ENCODE measurements at regions not wholly inside any gene's neighbourhood (a gene's known extent, or its start where the extent isn't known, plus 50 kb on each side); places are given as distances from the start of the nearest gene placed in this dataset.

DNA sequence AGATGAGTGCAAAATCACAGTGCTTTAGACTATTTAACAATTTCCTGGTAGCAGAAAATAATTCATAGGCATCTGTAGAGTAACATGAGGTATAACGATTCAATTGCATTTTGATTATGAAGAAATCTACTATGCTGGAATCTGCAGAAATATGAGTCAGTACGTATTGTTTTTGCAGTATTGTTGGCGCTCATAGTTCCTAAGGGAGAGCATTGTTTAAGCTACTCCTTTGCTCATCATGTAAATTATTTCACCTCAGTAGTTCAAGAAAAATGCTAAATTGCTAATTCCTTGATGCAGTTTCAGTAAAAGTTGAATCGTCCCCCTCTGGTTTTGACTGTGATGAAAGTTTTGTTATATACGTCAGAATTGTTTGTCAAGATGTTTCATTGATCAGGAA is 458.4 kb downstream of the HINT1 start:
- Histone ChIP-seq H3K9me3 (replicated peaks; ENCODE audit: control insufficient read depth, insufficient read depth, low read depth, low read length) (no peaks in the 10 kb centered on the region), H3K4me2 (ENCODE audit: insufficient read depth, low read length) (no peak overlapping the region), H3K36me3 (ENCODE audit: control insufficient read depth, insufficient read depth, low read length) (no peaks in the 10 kb centered on the region), H3K27ac (ENCODE audit: extremely low read depth, low read depth, low read length) (no peak overlapping the region), H4K20me1 (replicated peaks; ENCODE audit: control insufficient read depth, insufficient read depth, low read length) (no peaks in the 10 kb centered on the region), H2AFZ (ENCODE audit: low read depth, low read length) (no peak overlapping the region), H3K4me1 (replicated peaks in 1 of 2; ENCODE audit: control insufficient read depth in 2 of 2, insufficient read depth in 2 of 2, low read length in 2 of 2) (no peaks in the 10 kb centered on the region), H3K4me3 (no peak overlapping the region), H3K79me2 (ENCODE audit: control insufficient read depth, insufficient read depth, low read length) (no peaks in the 10 kb centered on the region), H3K9me1 (ENCODE audit: control insufficient read depth, insufficient read depth, low read length) (no peaks in the 10 kb centered on the region), H3K27me3 (ENCODE audit: control insufficient read depth in 2 of 2, insufficient read depth in 2 of 2, low read length in 2 of 2) (no peaks in the 10 kb centered on the region), H3K9ac (ENCODE audit: insufficient read depth in 1 of 2, low read depth in 2 of 2, low read length in 2 of 2) (no peak overlapping the region)
- ATAC-seq (no peak), FAIRE-seq (no peak), DNase-seq (ENCODE audit: extremely low read depth in 1 of 4, low spot score in 3 of 4) (no peak)
- CTCF ChIA-PET (ENCODE audit: low intra/inter-chr PET ratio) = no interaction called here
- WGBS (ENCODE audit: insufficient coverage, low coverage, missing lambda C conversion rate) = 2% methylated on average over 5 of the region's 5 CpGs
- intact Hi-C loops (cut with micrococcal nuclease) = no loop called here
- POLR2A ChIA-PET = no interaction called here
- no TSS peak for BruUV-seq (replicated peaks)
- in situ Hi-C loops (cut with MboI) = no loop called here
- TF ChIP-seq, protein P1, sequence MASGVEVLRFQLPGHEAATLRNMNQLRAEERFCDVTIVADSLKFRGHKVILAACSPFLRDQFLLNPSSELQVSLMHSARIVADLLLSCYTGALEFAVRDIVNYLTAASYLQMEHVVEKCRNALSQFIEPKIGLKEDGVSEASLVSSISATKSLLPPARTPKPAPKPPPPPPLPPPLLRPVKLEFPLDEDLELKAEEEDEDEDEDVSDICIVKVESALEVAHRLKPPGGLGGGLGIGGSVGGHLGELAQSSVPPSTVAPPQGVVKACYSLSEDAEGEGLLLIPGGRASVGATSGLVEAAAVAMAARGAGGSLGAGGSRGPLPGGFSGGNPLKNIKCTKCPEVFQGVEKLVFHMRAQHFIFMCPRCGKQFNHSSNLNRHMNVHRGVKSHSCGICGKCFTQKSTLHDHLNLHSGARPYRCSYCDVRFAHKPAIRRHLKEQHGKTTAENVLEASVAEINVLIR (CRISPR knock-in tag; IDR thresholded peaks at IDR 0.05) = no peak
- TF ChIP-seq ILF3 (IDR thresholded peaks at IDR 0.05; ENCODE audit: borderline replicate concordance) (no peak), HOXB6 (CRISPR knock-in tag; IDR thresholded peaks at IDR 0.05; ENCODE audit: borderline replicate concordance) (no peak), CTBP1 (IDR thresholded peaks at IDR 0.05; ENCODE audit: borderline replicate concordance) (no peak), ZBED1 (IDR thresholded peaks at IDR 0.05) (no peak), KAT8 (IDR thresholded peaks at IDR 0.05; ENCODE audit: low read depth) (no peak), CSDE1 (IDR thresholded peaks at IDR 0.05) (no peak), TEAD4 (IDR thresholded peaks at IDR 0.05; ENCODE audit: low read length) (no peak), TEAD4 (CRISPR knock-in tag; IDR thresholded peaks at IDR 0.05; ENCODE audit: borderline replicate concordance) (no peak)
- TF ChIP-seq, protein P2, sequence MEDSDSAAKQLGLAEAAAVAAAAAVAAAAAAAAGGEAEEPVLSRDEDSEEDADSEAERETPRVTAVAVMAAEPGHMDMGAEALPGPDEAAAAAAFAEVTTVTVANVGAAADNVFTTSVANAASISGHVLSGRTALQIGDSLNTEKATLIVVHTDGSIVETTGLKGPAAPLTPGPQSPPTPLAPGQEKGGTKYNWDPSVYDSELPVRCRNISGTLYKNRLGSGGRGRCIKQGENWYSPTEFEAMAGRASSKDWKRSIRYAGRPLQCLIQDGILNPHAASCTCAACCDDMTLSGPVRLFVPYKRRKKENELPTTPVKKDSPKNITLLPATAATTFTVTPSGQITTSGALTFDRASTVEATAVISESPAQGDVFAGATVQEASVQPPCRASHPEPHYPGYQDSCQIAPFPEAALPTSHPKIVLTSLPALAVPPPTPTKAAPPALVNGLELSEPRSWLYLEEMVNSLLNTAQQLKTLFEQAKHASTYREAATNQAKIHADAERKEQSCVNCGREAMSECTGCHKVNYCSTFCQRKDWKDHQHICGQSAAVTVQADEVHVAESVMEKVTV (CRISPR knock-in tag; IDR thresholded peaks at IDR 0.05) = no peak
- TF ChIP-seq, protein P3, sequence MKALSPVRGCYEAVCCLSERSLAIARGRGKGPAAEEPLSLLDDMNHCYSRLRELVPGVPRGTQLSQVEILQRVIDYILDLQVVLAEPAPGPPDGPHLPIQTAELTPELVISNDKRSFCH (CRISPR knock-in tag; IDR thresholded peaks at IDR 0.05) = no peak
- TF ChIP-seq, protein P3 (tag; IDR thresholded peaks at IDR 0.05) = no peak
